ENCODE measurements at regions not wholly inside any gene's neighbourhood (a gene's known extent, or its start where the extent isn't known, plus 50 kb on each side); places are given as distances from the start of the nearest gene placed in this dataset.

GRCh38 chr7:25436413-25436812 lies 208.1 kb upstream of the NPVF start:
- TF ChIP-seq POLR2A (IDR thresholded peaks at IDR 0.05): no peak
- no peak for TF ChIP-seq CTCF (IDR thresholded peaks at IDR 0.05)
